GM12875 (cell line): ENCODE measurements at regions not wholly inside any gene's neighbourhood (a gene's known extent, or its start where the extent isn't known, plus 50 kb on each side); places are given as distances from the start of the nearest gene placed in this dataset.
A peak's percentile ranks its signal among the peaks of the same experiment; 100 is the strongest.

Experiments
- H3K4me3 ChIP-seq: one replicate; pipeline ENCODE4 v1.5.1; 2011; ENCODE audit warnings: low read depth, low read length, control low read depth
- CTCF ChIP-seq: IDR thresholded peaks from 2 replicates; pipeline ENCODE4 v1.5.1; 2011; ENCODE audit warnings: low read depth, mild to moderate bottlenecking, control low read depth, inconsistent platforms, low read length, moderate library complexity, borderline replicate concordance; ENCODE audit not compliant: insufficient read depth

- TF ChIP-seq CTCF = no peak
- H3K4me3 ChIP-seq = no peak overlapping the region
Observed at GRCh38 chr13:70593716-70594115, 485.5 kb upstream of the KLHL1 start.

GRCh38 chr13:70585109-70585508 lies 476.9 kb upstream of the KLHL1 start:
- no peak for TF ChIP-seq CTCF
- no peak overlapping the region for H3K4me3 ChIP-seq

GRCh38 chr13:70580825-70581224 lies 472.6 kb upstream of the KLHL1 start:
- H3K4me3 ChIP-seq = no peak overlapping the region
- TF ChIP-seq CTCF = no peak

GRCh38 chr13:70579941-70580340 lies 471.7 kb upstream of the KLHL1 start:
- no peak for TF ChIP-seq CTCF
- no peak overlapping the region for H3K4me3 ChIP-seq

GRCh38 chr13:70571221-70571620 lies 463.0 kb upstream of the KLHL1 start:
- H3K4me3 ChIP-seq = no peak overlapping the region
- no peak for TF ChIP-seq CTCF

GRCh38 chr13:70568571-70568970 lies 460.3 kb upstream of the KLHL1 start:
- H3K4me3 ChIP-seq = no peak overlapping the region
- TF ChIP-seq CTCF = peak; percentile 33; the same call in 1 of the 2 replicates

- no peak for TF ChIP-seq CTCF
- H3K4me3 ChIP-seq = no peak overlapping the region
Observed at GRCh38 chr13:70544706-70545105, 436.5 kb upstream of the KLHL1 start.
